GM20000 (cell line): ENCODE measurements at regions not wholly inside any gene's neighbourhood (a gene's known extent, or its start where the extent isn't known, plus 50 kb on each side); places are given as distances from the start of the nearest gene placed in this dataset.

Source experiments
- DNase-seq: peaks from one replicate; pipeline ENCODE4 v3.0.0; 2012; ENCODE audit warnings: low spot score
- TF ChIP-seq, protein P1 (sequence below): IDR thresholded peaks from 2 replicates; pipeline ENCODE4 v1.5.1; 2012; ENCODE audit warnings: mild to moderate bottlenecking, control low read depth; ENCODE audit errors: extremely low read depth, missing control alignments

GRCh38 chr11:114890038-114890437 is 211.7 kb downstream of the NXPE2 start:
- no peak for DNase-seq
- TF ChIP-seq, protein P1, sequence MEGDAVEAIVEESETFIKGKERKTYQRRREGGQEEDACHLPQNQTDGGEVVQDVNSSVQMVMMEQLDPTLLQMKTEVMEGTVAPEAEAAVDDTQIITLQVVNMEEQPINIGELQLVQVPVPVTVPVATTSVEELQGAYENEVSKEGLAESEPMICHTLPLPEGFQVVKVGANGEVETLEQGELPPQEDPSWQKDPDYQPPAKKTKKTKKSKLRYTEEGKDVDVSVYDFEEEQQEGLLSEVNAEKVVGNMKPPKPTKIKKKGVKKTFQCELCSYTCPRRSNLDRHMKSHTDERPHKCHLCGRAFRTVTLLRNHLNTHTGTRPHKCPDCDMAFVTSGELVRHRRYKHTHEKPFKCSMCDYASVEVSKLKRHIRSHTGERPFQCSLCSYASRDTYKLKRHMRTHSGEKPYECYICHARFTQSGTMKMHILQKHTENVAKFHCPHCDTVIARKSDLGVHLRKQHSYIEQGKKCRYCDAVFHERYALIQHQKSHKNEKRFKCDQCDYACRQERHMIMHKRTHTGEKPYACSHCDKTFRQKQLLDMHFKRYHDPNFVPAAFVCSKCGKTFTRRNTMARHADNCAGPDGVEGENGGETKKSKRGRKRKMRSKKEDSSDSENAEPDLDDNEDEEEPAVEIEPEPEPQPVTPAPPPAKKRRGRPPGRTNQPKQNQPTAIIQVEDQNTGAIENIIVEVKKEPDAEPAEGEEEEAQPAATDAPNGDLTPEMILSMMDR = no peak

- TF ChIP-seq, protein P1 = no peak
- DNase-seq = no peak
Observed at GRCh38 chr11:114891911-114892310, 213.6 kb downstream of the NXPE2 start.

DNA sequence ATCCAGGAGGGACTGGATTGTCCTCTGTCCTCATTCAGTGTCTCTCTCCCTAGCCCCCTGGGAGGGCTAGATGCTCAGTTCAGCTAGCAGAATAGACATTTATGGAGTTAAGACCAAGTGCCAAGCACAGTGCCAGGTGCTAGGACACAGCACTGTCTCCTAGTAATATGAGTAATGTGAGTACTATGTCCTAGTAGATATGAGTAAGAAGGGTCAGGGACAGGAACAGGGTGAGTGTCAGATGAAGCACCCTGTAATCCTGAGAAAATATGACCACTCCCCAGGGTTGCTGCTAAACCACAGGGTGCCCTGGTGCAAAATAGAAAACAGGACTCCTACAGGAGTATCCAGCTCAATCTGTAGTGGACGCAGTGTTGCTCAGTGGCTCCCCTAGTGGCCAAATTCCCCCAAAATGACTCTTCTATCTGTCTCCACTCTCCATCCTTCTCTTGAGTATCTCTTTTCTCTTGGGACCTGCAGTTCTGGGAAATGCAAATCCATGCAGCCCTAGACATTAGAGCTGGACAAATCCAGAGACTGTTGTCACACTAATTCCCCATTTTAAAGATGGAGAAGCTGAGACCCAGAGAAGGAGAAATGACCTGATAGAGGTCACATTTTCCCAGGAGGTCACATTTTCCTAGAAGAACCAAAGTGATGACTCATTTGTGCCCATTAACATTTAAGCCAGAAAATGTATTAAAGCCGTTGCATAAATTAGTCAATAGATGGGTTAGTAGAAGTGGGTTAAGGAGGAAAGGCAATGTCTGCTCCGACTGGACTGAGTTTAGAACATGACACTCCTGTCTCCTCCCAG is 214.3 kb downstream of the NXPE2 start:
- peak; percentile 18 for DNase-seq
- TF ChIP-seq, protein P1 = peak; percentile 26

DNA sequence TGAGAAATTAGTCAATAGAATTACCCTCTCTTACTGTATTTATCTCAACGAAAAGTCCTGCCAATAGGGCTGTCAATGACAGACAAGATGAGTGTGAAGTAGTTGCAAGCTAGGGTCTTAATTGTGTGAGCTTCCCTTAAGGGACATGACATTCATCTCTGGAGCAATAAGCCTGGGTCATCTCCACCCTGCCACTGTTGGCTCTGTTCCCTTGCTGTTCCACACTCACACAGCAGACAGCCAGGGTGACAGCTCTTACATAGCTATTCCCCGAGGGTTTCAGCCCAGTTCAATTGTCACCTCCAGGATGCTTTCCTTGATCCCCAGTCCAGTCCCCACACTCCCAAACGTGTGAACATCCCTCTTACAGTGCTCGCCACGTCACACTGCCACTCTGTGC is 215.0 kb downstream of the NXPE2 start:
- no peak for DNase-seq

GRCh38 chr11:114896594-114896993 is 218.3 kb downstream of the NXPE2 start:
- no peak for DNase-seq
- TF ChIP-seq, protein P1 = no peak

More for the DNA sequence above, 215.0 kb downstream of the NXPE2 start:
- TF ChIP-seq, protein P1 = no peak

GRCh38 chr11:114909866-114910265 is 231.5 kb downstream of the NXPE2 start:
- DNase-seq = no peak
- TF ChIP-seq, protein P1 = no peak

DNA sequence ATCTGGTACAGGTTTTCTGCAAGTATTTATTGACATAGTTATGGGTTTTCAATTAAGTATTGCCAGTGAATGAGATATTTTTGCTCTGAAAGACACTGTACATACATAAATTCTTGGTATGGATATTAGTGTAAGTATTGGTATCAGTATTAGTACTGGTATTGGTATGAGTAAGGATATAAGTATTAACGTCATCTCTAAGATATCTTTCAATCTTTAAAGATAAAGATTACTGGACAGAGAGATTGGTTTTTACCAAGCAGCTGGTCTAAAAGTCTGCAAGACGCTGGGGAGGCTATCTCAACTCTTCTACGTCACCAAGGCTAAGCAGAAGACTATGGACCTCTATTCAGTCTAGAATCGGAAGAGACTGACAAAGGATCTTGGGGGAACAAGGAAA is 234.5 kb downstream of the NXPE2 start:
- DNase-seq = no peak
- TF ChIP-seq, protein P1 = no peak
